ENCODE measurements at regions not wholly inside any gene's neighbourhood (a gene's known extent, or its start where the extent isn't known, plus 50 kb on each side); places are given as distances from the start of the nearest gene placed in this dataset.

DNA sequence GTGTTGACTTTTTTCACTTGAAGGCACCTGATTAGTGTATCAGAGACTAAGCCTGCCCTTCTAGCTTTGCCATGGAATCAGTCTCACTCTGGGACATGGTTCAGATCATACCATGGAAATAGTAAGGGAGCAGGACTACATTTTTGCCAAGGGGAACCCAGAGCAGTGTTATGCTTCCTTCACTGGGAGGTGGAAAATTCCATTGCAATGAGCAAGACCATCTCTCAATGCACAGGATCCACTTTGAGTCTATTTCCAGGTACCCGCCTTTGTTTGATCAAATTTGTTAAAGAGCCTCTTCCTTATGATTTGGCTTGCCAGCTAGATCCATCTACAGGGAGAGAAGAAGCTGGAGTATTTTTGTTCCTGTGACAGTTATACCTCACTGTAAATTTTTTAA is 395.8 kb downstream of the MTX2 start:
- DNase-seq = no peak
- no peak for ATAC-seq
- intact Hi-C loops (cut with DNase I, micrococcal nuclease) = no loop called here

DNA sequence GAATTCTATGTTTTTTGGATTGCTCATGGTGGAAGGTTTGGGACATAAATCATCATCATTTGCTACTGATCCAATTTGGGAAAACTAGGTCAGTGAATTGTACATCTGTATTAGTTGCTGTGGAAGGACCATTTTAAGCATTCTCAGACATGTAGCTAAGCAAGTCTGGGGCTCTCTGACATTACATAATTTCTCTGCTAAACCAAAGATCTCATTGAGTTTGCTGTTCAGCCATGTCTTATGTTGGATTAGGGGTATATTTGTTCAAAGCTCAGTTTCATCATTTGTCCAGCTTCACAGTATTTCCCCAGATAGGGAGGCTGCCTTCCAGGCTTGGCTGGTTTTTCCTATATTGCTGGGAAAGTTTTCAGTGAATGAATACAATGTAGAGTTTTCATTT is 399.7 kb downstream of the MTX2 start:
- ATAC-seq = no peak
- DNase-seq = no peak
- intact Hi-C loops (cut with DNase I, micrococcal nuclease) = no loop called here

DNA sequence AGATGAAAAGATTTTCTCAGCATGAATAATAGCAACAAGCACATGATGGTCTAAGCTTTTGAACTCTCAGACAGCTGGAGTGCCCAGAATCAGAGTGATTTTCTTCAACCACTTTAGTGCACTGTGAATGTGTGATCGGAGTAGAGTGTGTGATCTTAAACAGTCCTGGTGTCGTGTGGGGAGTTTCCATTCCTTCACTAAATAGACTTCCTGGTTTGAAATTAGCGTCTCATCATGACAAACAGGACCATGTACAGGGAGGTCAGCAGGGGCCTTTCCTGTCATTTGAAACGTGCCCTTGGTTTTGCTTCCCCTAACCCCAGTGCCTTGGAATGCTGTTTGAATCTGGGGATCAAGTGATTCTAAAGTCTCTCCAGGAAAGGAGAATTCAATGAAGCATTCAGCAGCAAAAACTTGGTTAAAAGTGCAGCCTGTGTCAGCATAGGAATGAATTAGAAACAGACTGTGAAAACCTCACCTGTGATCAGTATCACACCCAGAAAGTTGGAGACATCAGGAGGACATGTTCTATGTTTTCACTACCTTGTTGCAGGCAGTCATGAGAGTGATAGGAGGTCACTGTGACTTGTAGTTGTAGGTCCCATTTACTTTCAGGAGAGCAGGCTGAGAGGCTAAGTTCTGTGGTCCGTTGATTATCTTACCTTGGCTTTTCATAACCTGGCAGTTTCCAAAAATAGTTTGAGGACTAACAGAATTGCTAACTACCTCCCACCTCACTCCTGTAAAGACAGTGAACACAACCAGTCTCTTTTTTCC is 400.3 kb downstream of the MTX2 start:
- ATAC-seq = no peak
- intact Hi-C loops (cut with DNase I, micrococcal nuclease) = no loop called here
- DNase-seq = no peak

DNA sequence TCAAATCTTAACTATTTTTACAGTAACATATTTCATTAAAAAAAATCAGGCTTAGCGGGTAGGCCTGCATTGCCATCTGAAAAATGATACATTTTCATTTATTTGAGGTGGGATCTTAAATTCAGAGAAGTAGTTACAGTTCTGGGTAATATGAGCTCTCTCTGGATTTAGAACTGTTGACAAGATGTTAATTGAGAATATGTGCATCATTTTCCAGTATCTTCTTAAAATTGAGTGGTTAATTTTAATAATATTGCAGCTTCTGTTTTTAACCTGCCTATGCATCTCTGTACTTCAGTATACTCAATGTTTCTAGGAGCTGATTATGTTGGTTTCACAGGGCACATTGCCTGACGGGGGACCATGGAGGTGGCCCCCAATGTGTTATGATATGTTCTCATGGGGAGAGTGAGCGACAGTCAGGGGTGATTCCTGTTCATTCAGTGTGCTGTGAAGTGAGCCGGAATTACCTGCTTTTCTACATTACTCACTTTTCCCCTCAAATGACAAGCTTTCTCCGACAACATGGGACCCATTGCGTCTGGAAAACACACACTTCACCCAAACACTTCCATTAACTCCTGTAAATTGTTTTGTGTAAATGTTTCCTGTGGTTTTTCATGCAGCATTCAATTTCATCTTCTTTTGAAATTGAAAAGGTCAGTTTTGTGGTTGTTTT is 406.2 kb downstream of the MTX2 start:
- DNase-seq (no peak), ATAC-seq (no peak)
- intact Hi-C loops (cut with DNase I, micrococcal nuclease) = no loop called here

DNA sequence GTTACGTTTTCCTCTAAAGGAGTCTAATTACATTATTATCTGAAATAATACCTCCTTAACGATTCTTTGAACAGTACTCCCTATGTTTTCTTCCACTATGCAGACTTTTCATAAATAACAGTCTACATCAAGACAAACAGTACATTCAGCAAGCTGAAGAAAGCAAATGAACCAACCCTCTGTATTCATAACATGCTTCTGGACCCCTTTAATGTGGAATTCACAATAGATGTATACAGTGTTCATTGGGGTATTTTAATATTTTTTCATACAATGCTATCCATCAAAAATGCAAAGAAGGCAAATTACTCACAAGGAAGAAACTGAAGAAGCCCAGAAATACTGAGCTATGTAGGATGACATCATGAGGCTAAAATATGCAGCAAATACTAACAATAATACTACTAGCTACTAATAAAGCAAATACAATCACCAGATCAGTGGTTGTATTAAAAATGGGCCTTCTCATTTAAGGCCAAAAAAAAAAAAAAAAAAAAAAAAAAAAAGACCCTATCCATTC is 408.6 kb downstream of the MTX2 start:
- no peak for ATAC-seq
- intact Hi-C loops (cut with DNase I, micrococcal nuclease) = no loop called here
- no peak for DNase-seq

DNA sequence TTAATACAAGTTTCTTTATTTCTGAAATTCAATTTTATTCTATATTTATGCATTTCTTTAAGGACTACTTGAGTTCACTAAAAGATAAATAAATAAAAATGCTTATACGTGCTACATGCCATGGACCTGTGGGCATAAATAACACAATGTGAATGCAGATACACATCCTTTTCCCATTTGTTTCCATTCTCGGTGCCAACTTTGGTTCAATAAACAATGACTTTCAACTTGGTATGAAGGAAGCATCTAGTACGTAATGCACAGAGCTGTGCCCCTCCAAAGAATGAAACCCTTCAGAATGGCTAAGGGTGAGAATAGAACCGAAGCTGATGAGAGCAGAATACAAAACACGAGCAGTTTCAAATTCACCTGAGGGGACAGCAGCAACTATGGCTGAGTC is 409.3 kb downstream of the MTX2 start:
- ATAC-seq (no peak), DNase-seq (no peak)
- intact Hi-C loops (cut with DNase I, micrococcal nuclease) = no loop called here

DNA sequence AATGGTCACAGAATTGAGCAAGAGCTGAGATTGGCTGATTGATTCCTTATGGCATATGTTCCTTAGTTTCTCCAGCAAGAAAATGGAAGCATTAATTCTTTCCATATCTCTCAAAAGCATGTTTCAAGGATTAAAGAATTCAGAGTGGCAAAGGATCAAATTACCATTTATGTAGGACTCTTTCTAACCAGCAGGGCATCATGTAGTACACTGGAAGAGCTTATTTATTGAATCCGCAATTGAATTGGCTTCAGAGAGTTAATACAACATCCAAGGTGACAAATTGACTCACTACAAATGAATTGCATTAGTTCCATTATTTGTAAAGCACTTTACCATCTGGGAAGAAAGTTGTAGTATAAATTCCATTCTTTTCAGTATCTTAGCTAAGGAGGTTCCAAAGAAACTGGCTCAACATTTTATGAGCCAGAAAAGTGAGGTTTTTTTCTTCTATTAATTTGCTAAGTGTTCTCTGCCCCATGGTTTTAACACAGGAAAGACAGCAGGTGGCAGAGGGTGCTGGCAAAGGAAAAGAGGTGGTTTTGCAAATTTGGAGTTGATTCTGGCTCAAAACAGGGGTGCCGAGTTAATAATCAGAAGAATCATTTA is 409.9 kb downstream of the MTX2 start:
- intact Hi-C loops (cut with DNase I, micrococcal nuclease) = no loop called here
- DNase-seq (no peak), ATAC-seq (no peak)

DNA sequence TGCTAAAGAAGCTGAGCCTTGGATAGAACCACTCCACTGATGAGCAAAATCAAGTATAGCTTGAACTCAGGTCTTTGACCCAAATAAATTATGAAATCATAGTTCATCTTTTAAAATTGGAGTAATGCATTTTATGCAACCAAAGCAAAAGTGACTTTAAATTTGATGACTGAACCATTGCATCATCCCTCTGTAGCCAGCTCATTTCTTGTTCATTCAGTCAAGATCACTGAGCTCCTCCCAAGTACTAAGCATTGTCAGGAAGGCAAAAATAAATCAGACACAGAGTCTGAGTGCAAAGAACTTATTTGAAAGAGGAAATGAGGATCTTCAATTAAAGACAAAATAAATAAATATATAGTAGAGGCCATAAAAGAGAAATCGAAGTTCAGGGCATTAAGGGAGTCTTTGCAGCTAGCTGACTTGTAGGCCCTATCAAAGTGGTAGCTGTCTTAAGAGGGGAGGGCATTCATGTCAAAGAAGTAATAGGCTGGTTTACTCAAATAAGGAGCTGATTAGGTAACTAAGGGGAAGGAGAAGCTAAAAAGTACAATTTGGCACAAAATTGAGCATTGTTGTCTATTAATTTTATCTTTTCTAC is 411.8 kb downstream of the MTX2 start:
- no peak for ATAC-seq
- intact Hi-C loops (cut with DNase I, micrococcal nuclease) = no loop called here

DNA sequence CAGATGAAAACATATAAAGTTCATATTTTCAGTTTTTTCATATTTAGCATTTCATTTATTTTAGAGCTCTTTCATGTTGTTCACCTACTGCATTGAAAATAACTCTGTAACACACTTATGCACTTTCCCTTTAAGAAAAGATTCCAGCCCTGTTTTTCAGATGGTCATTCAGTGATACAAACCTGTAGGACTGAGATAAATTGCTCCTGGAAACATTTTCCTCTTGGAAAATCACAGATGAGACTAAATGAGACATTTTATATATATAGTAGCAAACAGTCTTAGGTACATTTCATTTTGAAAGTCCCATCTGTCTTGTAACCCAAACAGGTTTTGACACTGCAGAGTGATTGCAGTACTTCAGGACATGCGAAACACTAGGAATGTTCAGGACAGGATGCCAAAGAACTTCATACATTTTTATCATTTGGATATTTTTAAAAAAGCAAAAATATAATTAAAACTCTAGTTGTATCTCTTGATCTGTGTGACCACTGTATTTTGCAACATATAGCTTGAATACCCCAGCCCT is 412.4 kb downstream of the MTX2 start:
- no peak for ATAC-seq
- no peak for DNase-seq
- intact Hi-C loops (cut with DNase I, micrococcal nuclease) = no loop called here

More for the DNA sequence above, 411.8 kb downstream of the MTX2 start:
- no peak for DNase-seq

DNA sequence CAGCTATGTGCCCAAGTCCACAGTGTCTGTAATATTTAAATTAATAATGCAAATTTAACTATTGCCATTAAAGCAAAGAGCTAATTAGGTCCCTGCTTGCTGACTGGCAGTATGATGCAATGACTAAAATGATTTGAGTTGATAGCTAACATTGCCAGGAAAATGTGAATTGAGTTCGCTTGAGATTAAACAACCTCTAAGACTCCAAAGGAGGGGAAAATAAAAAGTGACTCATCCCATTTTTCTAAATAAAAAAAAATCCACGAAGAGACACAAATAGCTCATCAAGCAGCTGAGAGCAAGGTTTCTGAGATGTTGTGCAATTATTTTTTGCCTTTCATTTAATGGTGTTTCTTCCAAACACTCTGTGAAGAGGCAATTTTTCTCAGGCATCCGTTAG is 413.0 kb downstream of the MTX2 start:
- ATAC-seq (no peak), DNase-seq (no peak)
- intact Hi-C loops (cut with DNase I, micrococcal nuclease) = no loop called here

DNA sequence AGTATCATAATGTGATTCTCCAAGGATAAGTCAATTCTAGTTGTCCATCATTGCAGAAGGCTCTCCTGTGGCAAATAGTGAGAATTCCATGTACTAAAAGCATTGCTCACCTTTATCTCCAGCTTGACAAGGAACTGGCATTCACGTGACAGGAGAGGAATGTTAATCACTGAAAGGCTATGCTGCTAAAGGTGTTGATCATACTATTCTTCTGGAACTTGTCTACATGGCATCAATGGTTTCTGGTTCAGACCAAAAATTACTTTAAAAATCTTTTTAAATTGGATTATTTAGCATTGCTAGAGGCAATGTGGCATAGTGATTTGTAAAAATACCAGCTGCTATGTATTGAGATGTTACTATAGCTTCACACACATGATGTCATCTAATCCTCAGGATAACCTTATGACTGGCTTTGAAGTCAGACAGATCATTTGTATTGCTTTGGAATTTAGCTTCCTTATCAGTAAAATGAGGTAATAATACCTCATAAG is 414.4 kb downstream of the MTX2 start:
- DNase-seq = no peak
- intact Hi-C loops (cut with DNase I, micrococcal nuclease) = no loop called here
- ATAC-seq = no peak

DNA sequence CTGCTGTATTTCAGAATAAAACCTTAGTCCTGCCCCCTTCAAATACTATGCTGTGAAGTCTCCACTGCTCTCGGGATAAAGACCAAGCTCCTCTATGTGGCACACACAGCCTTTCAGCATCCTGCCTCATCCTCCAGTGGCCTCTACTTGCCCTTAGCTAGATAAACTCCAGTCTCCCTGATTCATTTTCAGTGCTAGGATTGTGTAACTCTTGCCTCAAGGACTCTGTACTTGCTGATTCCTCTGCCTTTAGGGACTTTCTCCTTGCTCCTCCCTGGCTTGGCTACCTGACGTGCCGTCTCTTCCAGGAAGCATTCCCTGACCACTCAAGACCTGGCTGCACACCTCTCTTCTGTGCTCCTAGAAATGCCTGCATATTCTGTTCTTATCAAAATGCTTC is 416.7 kb downstream of the MTX2 start:
- no peak for ATAC-seq
- DNase-seq = no peak
- intact Hi-C loops (cut with DNase I, micrococcal nuclease) = no loop called here

DNA sequence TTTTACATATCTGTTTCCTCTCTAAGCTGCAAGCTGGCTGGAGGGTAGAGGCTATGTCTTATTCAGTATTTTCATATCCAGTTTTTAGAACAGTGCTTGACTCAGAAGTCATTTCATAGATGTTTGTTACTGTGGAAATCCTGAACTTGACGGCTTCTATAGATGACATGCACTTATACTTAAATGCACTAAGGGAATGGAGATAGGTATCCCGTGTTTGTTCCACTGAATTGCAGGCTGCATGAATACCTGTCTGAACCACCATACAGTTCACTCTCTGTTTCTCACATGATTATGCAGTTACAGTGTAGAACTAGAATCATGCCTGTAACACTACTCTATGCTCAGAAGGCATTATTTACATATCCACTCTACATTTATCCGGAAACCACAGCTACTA is 417.1 kb downstream of the MTX2 start:
- intact Hi-C loops (cut with DNase I, micrococcal nuclease) = no loop called here
- DNase-seq (no peak), ATAC-seq (no peak)

DNA sequence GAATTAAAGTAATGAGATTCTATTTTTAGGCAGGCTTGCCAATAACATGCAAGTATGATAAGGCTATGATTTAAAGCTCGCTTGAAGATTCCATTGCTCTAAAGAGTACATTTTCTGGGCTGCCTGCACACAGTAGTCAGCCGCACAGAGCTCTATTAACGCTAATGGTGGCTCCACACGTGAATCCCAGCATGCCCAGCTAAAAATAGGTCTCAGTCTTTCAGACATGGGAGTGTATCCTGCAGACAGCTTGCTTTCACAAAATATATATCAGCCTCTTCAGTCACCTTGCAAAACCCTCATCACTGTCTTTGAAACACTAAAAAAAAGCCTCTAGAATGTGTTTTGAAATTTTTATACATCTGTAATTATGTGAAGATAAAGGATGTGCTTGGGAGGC is 418.1 kb downstream of the MTX2 start:
- ATAC-seq (no peak), DNase-seq (no peak)
- intact Hi-C loops (cut with DNase I, micrococcal nuclease) = no loop called here

DNA sequence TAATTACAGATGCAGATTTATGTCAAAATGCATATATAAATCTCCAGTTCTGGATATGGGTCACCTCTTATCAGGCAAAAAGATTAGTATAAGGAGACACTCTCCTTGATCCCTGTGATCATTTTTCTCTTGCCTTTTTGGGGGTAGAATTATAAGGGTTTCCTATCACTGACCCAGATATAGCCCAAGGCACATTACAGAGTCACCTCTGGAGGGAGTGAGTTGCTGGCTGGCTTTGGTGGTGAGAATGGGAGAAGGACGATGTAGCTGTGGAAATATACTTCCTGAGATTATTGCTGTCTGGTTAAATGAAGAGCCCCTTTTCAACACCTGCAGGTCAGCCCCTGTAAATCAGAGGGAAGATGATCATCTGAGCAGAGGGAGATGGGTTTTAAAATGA is 418.7 kb downstream of the MTX2 start:
- no peak for ATAC-seq
- intact Hi-C loops (cut with DNase I, micrococcal nuclease) = no loop called here
- DNase-seq = no peak

DNA sequence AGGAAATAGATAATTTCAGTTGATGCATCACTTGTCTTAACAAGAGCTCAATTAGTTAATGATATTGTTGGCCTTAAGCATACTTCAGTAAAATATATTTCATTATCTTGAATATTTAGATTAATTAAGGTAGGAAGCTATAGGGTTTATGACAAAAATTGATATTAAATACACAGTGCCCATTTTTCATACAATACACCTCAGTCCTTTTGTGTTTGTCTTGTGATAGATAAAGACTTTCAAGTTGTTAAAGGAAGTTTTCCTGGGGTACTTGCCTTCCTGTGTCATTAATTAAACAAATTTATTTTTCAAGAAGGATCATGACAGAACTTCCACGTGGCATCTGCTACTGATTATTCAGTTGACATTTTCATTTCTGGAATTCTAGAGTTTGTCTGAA is 420.5 kb downstream of the MTX2 start:
- intact Hi-C loops (cut with DNase I, micrococcal nuclease) = no loop called here
- DNase-seq (no peak), ATAC-seq (no peak)

DNA sequence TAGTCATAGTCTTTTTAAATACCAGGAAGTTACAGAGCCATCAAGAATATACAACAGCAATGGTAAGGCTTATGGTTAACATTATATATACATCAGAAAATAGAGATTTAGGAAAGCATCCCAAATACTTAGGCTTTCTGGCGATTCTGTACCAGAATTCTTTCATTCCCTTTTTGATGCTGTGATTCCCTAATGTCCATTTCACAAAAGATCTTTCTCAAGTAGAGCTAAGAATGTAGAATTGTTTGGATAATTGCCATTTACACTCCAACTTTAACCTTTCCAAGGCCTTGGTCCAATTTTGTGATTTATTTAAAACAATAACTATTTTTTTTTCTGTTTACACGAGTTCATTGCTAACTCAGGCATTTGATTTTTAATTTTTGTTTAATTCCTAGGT is 422.2 kb downstream of the MTX2 start:
- intact Hi-C loops (cut with DNase I, micrococcal nuclease) = no loop called here
- ATAC-seq (no peak), DNase-seq (no peak)

DNA sequence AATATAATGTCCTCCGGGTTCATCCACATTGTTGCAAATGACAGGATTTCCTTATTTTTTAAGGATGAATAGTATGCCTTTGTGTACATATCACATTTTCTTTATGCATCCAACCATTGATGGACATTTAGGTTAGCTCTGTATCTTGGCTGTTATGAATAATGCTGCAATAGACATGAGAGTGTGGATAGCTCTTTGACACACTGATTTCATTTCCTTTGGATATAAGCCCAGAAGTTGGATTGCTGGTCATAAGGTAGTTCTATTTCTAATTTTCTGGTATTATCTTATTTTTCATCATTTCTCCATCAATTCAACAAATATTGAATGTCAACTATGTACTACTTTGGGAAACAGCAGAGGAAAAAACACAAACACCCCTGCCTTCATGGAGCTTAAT is 423.3 kb downstream of the MTX2 start:
- DNase-seq (no peak), ATAC-seq (no peak)
- intact Hi-C loops (cut with DNase I, micrococcal nuclease) = no loop called here

DNA sequence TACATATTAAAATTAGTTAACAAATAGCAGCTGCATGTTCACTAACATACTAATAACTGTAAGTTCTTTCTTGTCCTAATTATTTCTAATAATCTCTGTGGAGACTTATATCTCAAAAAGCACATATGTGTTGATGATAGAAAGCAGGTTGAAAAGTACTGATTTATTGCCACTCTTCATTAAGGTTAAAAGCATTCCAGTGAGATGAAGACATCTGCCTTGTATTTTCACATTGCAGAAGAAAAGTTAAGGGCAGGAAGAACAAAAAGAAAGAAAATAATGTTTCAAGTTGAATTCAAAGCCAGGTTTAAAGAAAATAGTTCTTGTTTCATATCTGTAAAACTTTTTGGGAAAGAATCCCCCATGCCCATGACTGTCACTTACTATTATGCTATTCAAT is 429.9 kb downstream of the MTX2 start:
- intact Hi-C loops (cut with DNase I, micrococcal nuclease) = no loop called here
- ATAC-seq = no peak

DNA sequence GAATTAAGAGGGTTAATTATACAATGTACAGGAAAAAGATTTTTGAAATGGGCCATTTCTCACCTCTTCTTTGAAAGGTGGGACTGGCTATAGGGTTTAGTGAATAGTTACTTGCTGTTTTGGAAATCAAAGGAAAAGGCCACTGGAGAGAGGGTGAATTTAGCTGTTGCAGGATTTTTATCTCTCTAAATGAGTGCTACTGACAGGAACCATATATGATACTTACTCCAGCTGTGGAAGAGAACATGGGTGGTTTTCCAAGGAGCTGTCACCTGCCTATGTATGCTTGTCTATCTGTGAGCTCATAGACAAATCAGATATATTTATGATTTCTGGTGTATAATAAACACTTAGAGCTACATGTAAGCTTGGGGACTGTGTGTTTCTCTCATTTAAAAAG is 430.4 kb downstream of the MTX2 start:
- DNase-seq (no peak), ATAC-seq (no peak)
- intact Hi-C loops (cut with DNase I, micrococcal nuclease) = no loop called here

More for the DNA sequence above, 429.9 kb downstream of the MTX2 start:
- DNase-seq = no peak

Measured in left colon (tissue), 2 donors.